GM12878 (cell line): ENCODE measurements at regions not wholly inside any gene's neighbourhood (a gene's known extent, or its start where the extent isn't known, plus 50 kb on each side); places are given as distances from the start of the nearest gene placed in this dataset.

ENCODE experiments used
- ATAC-seq: fragments of 200-7000 bp; cut with Tn5 transposase; 3 replicates; pipeline ENCODE4 v1.9.1; 2020; ENCODE audit warnings: mild to moderate bottlenecking, moderate library complexity
- BruUV-seq: library from RNA; stranded (reverse); fragments of 400-500 nt; replicated peaks from 2 replicates; lab custom pipeline; 2021; lab: Mats Ljungman, UMichigan
- CTCF ChIA-PET: fragments of 300-600 bp; sonication (Branson Sonifier 250); formaldehyde crosslinking; extraction: SDS; loops from one replicate; lab custom pipeline; 2021; ENCODE audit warnings: inconsistent platforms; lab: Yijun Ruan, JAX
- POLR2A ChIA-PET: fragments of 350-600 bp; formaldehyde crosslinking; extraction: SDS; loops from one replicate; lab custom pipeline; 2021; ENCODE audit warnings: inconsistent platforms; lab: Charles Lee
- RAD21 ChIA-PET: fragments of 300-600 bp; sonication (Branson Sonifier 250); formaldehyde crosslinking; loops from one replicate; lab custom pipeline; 2023; ENCODE audit warnings: antibody characterized with exemption; ENCODE audit not compliant: unreplicated experiment; lab: Charles Lee
- SMC1A ChIA-PET: fragments of 300-600 bp; sonication (Branson Sonifier 250); formaldehyde crosslinking; loops from one replicate; lab custom pipeline; 2023; ENCODE audit not compliant: unreplicated experiment, uncharacterized antibody; lab: Charles Lee
- DNase-seq: peaks from one replicate; pipeline ENCODE4 v3.0.0-alpha.2; 2011; ENCODE audit warnings: low read depth, low spot score
- FAIRE-seq: peaks from 3 replicates; lab custom pipeline; 2011; peaks lifted over from hg19 to GRCh38; lab: Jason Lieb, UNC
- H2AFZ ChIP-seq: 2 replicates; pipeline ENCODE4 v1.6.0; 2011; ENCODE audit warnings: low read depth, low read length, control low read depth; ENCODE audit not compliant: control insufficient read depth
- H3K27ac ChIP-seq: 2 replicates; pipeline ENCODE4 v1.5.1; 2011; ENCODE audit warnings: control low read depth; ENCODE audit not compliant: control insufficient read depth, insufficient read depth
- H3K27me3 ChIP-seq, 2 experiments: replicated peaks in 1 of 2; 2 replicates each; pipeline versions ENCODE4 v1.6.0 to v1.6.1; 2011; ENCODE audit warnings: low read length in 1 of 2; ENCODE audit not compliant: control insufficient read depth in 2 of 2, insufficient read depth in 2 of 2
- H3K36me3 ChIP-seq, 2 experiments: 2 replicates each; pipeline ENCODE4 v1.5.1; 2011; ENCODE audit warnings: low read length in 1 of 2; ENCODE audit not compliant: control insufficient read depth in 2 of 2, insufficient read depth in 2 of 2
- H3K4me1 ChIP-seq: 2 replicates; pipeline ENCODE4 v1.6.1; 2011; ENCODE audit warnings: mild to moderate bottlenecking, low read length, moderate library complexity, mixed read lengths; ENCODE audit not compliant: control insufficient read depth, insufficient read depth
- H3K4me2 ChIP-seq: 2 replicates; pipeline ENCODE4 v1.6.0; 2011; ENCODE audit warnings: control low read depth; ENCODE audit not compliant: control insufficient read depth, insufficient read depth
- H3K4me3 ChIP-seq: fragments of 200-600 bp; sonication (generic); 2 replicates; pipeline ENCODE4 v1.5.1; 2016
- H3K79me2 ChIP-seq: 2 replicates; pipeline ENCODE4 v1.6.0; 2011; ENCODE audit warnings: low read length; ENCODE audit not compliant: control insufficient read depth, insufficient read depth
- H3K9ac ChIP-seq: 2 replicates; pipeline ENCODE4 v1.8.0; 2011; ENCODE audit warnings: low read length, control low read depth, mixed read lengths; ENCODE audit not compliant: control insufficient read depth, insufficient read depth
- H3K9me3 ChIP-seq: replicated peaks from 3 replicates; pipeline ENCODE4 v1.5.1; 2011; ENCODE audit warnings: mild to moderate bottlenecking, low read length; ENCODE audit not compliant: control insufficient read depth, insufficient read depth
- H4K20me1 ChIP-seq: 2 replicates; pipeline ENCODE4 v1.6.0; 2011; ENCODE audit not compliant: control insufficient read depth, insufficient read depth
- DPF2 ChIP-seq: fragments of 450-650 bp; IDR thresholded peaks from 2 replicates; pipeline ENCODE4 v1.6.1; 2017; ENCODE audit warnings: mild to moderate bottlenecking
- GABPA ChIP-seq: IDR thresholded peaks from 2 replicates; pipeline ENCODE4 v1.6.1; 2014; ENCODE audit warnings: antibody characterized with exemption, low read depth, mild to moderate bottlenecking, inconsistent platforms
- GATAD2B ChIP-seq: fragments of 450-650 bp; conservative IDR thresholded peaks from 2 replicates; pipeline ENCODE4 v1.6.1; 2017; ENCODE audit warnings: low read depth, mild to moderate bottlenecking, moderate library complexity
- HDAC6 ChIP-seq: fragments of 200-600 bp; sonication (generic); IDR thresholded peaks from one replicate; pipeline ENCODE4 v1.8.0; 2017; ENCODE audit warnings: antibody characterized with exemption; ENCODE audit not compliant: unreplicated experiment
- HDGF ChIP-seq: fragments of 450-650 bp; IDR thresholded peaks from 2 replicates; pipeline ENCODE4 v1.6.1; 2016; ENCODE audit warnings: antibody characterized with exemption
- IKZF1 ChIP-seq: fragments of 450-650 bp; conservative IDR thresholded peaks from 2 replicates; pipeline ENCODE4 v1.6.1; 2017; ENCODE audit warnings: antibody characterized with exemption, mild to moderate bottlenecking
- MEF2B ChIP-seq: fragments of 450-650 bp; IDR thresholded peaks from 2 replicates; pipeline ENCODE4 v1.6.1; 2018; ENCODE audit warnings: mild to moderate bottlenecking, moderate library complexity; ENCODE audit not compliant: partially characterized antibody, poor library complexity, severe bottlenecking
- NFIC ChIP-seq: IDR thresholded peaks from 2 replicates; pipeline ENCODE4 v1.6.1; 2012; ENCODE audit warnings: low read depth, mild to moderate bottlenecking, inconsistent platforms, low read length, moderate library complexity
- NR2C1 ChIP-seq: fragments of 450-650 bp; IDR thresholded peaks from 2 replicates; pipeline ENCODE4 v1.6.1; 2017; ENCODE audit warnings: antibody characterized with exemption, mild to moderate bottlenecking, moderate library complexity
- POLR2A ChIP-seq: IDR thresholded peaks from 2 replicates; pipeline ENCODE4 v1.6.1; 2011; ENCODE audit warnings: low read depth, mild to moderate bottlenecking, low read length
- POU2F2 ChIP-seq: IDR thresholded peaks from 3 replicates; pipeline ENCODE4 v1.6.1; 2011; ENCODE audit warnings: low read depth, mild to moderate bottlenecking, low read length, borderline replicate concordance
- SPI1 ChIP-seq: IDR thresholded peaks from 2 replicates; pipeline ENCODE4 v1.6.1; 2011; ENCODE audit warnings: low read depth, mild to moderate bottlenecking, low read length, moderate library complexity, borderline replicate concordance; ENCODE audit not compliant: insufficient read depth
- STAT3 ChIP-seq: IDR thresholded peaks from 2 replicates; pipeline ENCODE4 v1.6.1; 2011; ENCODE audit warnings: low read depth, low read length, improper control_type of control experiment
- YY1 ChIP-seq: IDR thresholded peaks from 2 replicates; pipeline ENCODE4 v1.6.1; 2011; ENCODE audit warnings: low read depth, mild to moderate bottlenecking, low read length
- ZBED1 ChIP-seq: IDR thresholded peaks from 2 replicates; pipeline ENCODE4 v1.6.1; 2016; ENCODE audit warnings: borderline replicate concordance
- ZNF274 ChIP-seq: IDR thresholded peaks from one replicate; pipeline ENCODE4 v1.8.0; 2011; ENCODE audit not compliant: insufficient read length, insufficient read depth
- WGBS: methylation state at CpG from one replicate; pipeline ENCODE4 v1.1.6; 2016; ENCODE audit warnings: low lambda C conversion rate; ENCODE audit not compliant: insufficient replicate concordance, insufficient coverage; ENCODE audit errors: missing lambda C conversion rate; 5-methylcytosine and 5-hydroxymethylcytosine counted together
- in situ Hi-C: fragments of 300-500 bp; cut with MboI; formaldehyde crosslinking; loops from 9 replicates; pipeline ENCODE4 v1.14.3; 2018; ENCODE audit warnings: mixed read lengths
- intact Hi-C: fragments of 100-400 bp; cut with micrococcal nuclease; formaldehyde crosslinking; loops from one replicate; pipeline ENCODE4 v1.14.2; 2022; ENCODE audit not compliant: unreplicated experiment
- TF ChIP-seq, protein P1 (sequence below): fragments of 450-650 bp; IDR thresholded peaks from 2 replicates; pipeline ENCODE4 v1.6.1; 2017; ENCODE audit warnings: mild to moderate bottlenecking, low read depth, inconsistent platforms; ENCODE audit not compliant: poor library complexity, severe bottlenecking
- TF ChIP-seq, protein P2 (sequence below): IDR thresholded peaks from 2 replicates; pipeline ENCODE4 v1.6.1; 2011; ENCODE audit warnings: mild to moderate bottlenecking, low read depth, low read length, moderate library complexity; ENCODE audit not compliant: insufficient replicate concordance
- TF ChIP-seq, protein P3 (sequence below): fragments of 450-650 bp; IDR thresholded peaks from 2 replicates; pipeline ENCODE4 v1.6.1; 2016; ENCODE audit warnings: mild to moderate bottlenecking, moderate library complexity, borderline replicate concordance

DNA sequence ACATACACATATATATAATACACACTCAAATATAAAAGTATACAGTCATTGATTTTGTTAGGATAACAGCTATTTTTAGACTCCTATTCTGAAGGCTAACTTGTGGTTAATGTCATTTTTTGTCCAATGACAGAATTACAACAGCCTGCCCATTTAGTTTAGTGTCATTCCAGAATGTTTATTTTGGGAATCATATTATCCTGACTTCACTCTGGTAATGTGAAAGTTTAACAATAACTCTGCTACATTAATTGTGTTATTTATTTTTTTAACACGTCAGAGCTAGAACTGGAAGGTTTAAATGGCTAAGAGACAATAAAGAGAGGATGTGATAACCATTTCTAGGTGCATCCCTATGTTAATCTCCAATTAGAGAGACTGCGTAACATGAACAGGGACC lies 648.1 kb downstream of the USP25 start (continued):
- TF ChIP-seq, protein P1, sequence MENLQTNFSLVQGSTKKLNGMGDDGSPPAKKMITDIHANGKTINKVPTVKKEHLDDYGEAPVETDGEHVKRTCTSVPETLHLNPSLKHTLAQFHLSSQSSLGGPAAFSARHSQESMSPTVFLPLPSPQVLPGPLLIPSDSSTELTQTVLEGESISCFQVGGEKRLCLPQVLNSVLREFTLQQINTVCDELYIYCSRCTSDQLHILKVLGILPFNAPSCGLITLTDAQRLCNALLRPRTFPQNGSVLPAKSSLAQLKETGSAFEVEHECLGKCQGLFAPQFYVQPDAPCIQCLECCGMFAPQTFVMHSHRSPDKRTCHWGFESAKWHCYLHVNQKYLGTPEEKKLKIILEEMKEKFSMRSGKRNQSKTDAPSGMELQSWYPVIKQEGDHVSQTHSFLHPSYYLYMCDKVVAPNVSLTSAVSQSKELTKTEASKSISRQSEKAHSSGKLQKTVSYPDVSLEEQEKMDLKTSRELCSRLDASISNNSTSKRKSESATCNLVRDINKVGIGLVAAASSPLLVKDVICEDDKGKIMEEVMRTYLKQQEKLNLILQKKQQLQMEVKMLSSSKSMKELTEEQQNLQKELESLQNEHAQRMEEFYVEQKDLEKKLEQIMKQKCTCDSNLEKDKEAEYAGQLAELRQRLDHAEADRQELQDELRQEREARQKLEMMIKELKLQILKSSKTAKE: no peak
- TF ChIP-seq ZNF274 (no peak), HDAC6 (no peak), NFIC (no peak), POLR2A (no peak), NR2C1 (no peak), GABPA (no peak), IKZF1 (no peak), POU2F2 (no peak), HDGF (no peak)
- TF ChIP-seq, protein P2, sequence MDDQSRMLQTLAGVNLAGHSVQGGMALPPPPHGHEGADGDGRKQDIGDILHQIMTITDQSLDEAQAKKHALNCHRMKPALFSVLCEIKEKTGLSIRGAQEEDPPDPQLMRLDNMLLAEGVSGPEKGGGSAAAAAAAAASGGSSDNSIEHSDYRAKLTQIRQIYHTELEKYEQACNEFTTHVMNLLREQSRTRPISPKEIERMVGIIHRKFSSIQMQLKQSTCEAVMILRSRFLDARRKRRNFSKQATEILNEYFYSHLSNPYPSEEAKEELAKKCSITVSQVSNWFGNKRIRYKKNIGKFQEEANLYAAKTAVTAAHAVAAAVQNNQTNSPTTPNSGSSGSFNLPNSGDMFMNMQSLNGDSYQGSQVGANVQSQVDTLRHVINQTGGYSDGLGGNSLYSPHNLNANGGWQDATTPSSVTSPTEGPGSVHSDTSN: no peak

DNA sequence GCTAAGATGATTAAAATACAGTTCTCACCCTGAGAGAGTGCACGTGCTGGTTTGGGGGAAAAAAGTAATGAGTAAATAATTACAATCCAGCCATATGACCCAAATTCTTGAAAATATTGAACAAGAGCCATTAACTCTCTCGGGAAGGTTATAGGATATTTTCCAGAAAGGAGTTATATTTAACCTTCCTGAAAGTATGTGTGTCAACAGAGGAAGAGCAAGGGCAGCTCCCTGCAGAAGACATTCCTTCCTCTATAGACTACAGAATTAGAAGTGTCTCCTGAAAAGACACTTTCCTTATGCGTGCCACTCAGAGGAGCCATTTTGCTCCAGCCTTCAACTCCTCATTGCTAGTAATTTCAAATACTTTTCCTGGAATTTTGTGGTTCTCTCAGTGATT lies 648.7 kb downstream of the USP25 start:
- FAIRE-seq (no peak), ATAC-seq (no peak), DNase-seq (no peak)
- intact Hi-C loops (no loop called here), in situ Hi-C loops (no loop called here)
- H3K79me2 ChIP-seq: no peaks in the 10 kb centered on the region
- no peaks in the 10 kb centered on the region for H4K20me1 ChIP-seq
- no peak overlapping the region for H3K27ac ChIP-seq
- H3K9ac ChIP-seq: no peak overlapping the region
- 7% methylated on average over 3 of the region's 3 CpGs for WGBS
- H3K4me2 ChIP-seq: no peak overlapping the region
- H2AFZ ChIP-seq: no peak overlapping the region
- no peaks in the 10 kb centered on the region for H3K27me3 ChIP-seq
- POLR2A ChIA-PET: no interaction called here
- H3K4me3 ChIP-seq: no peak overlapping the region
- SMC1A ChIA-PET: no interaction called here
- CTCF ChIA-PET: no interaction called here
- RAD21 ChIA-PET: no interaction called here
- no peaks in the 10 kb centered on the region for H3K4me1 ChIP-seq
- BruUV-seq: no TSS peak
- no peaks in the 10 kb centered on the region for H3K36me3 ChIP-seq
- H3K9me3 ChIP-seq: no peaks in the 10 kb centered on the region
- TF ChIP-seq STAT3 (no peak), YY1 (no peak), ZBED1 (no peak), SPI1 (no peak), DPF2 (no peak), GATAD2B (no peak), MEF2B (no peak), POLR2A (no peak)
- TF ChIP-seq, protein P3, sequence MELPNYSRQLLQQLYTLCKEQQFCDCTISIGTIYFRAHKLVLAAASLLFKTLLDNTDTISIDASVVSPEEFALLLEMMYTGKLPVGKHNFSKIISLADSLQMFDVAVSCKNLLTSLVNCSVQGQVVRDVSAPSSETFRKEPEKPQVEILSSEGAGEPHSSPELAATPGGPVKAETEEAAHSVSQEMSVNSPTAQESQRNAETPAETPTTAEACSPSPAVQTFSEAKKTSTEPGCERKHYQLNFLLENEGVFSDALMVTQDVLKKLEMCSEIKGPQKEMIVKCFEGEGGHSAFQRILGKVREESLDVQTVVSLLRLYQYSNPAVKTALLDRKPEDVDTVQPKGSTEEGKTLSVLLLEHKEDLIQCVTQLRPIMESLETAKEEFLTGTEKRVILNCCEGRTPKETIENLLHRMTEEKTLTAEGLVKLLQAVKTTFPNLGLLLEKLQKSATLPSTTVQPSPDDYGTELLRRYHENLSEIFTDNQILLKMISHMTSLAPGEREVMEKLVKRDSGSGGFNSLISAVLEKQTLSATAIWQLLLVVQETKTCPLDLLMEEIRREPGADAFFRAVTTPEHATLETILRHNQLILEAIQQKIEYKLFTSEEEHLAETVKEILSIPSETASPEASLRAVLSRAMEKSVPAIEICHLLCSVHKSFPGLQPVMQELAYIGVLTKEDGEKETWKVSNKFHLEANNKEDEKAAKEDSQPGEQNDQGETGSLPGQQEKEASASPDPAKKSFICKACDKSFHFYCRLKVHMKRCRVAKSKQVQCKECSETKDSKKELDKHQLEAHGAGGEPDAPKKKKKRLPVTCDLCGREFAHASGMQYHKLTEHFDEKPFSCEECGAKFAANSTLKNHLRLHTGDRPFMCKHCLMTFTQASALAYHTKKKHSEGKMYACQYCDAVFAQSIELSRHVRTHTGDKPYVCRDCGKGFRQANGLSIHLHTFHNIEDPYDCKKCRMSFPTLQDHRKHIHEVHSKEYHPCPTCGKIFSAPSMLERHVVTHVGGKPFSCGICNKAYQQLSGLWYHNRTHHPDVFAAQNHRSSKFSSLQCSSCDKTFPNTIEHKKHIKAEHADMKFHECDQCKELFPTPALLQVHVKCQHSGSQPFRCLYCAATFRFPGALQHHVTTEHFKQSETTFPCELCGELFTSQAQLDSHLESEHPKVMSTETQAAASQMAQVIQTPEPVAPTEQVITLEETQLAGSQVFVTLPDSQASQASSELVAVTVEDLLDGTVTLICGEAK: no peak
